Vagina (tissue), 2 donors: ENCODE measurements at regions not wholly inside any gene's neighbourhood (a gene's known extent, or its start where the extent isn't known, plus 50 kb on each side); places are given as distances from the start of the nearest gene placed in this dataset.

Experiments
- DNase-seq, 2 donors: peaks; one replicate each; pipeline ENCODE4 v3.0.0-alpha.2; 2017; ENCODE audit errors: extremely low spot score in 2 of 2
- H3K27ac ChIP-seq: fragments of 200-600 bp; sonication (generic); one replicate; pipeline ENCODE4 v1.5.1; 2019
- H3K27me3 ChIP-seq: fragments of 200-600 bp; sonication (generic); one replicate; pipeline ENCODE4 v1.5.1; 2019
- H3K36me3 ChIP-seq, 2 donors: fragments of 200-600 bp; sonication (generic); one replicate each; pipeline ENCODE4 v1.5.1; 2017 to 2019
- H3K4me1 ChIP-seq: fragments of 200-600 bp; sonication (generic); one replicate; pipeline ENCODE4 v1.5.1; 2019
- H3K4me3 ChIP-seq, 2 donors: fragments of 200-600 bp; sonication (generic); 1 replicate in 1 of 2; 2 replicates in 1 of 2; pipeline ENCODE4 v1.5.1; 2016 to 2019
- H3K9me3 ChIP-seq: fragments of 200-600 bp; sonication (generic); one replicate; pipeline ENCODE4 v1.5.1; 2019
- CTCF ChIP-seq, 3 experiments: fragments of 450-650 bp in 2 of 3; fragments of 200-600 bp in 1 of 3; sonication (generic) in 1 of 3; IDR thresholded peaks; one replicate each; pipeline ENCODE4 v1.5.1; 2017 to 2019; ENCODE audit warnings: antibody characterized with exemption in 3 of 3, mild to moderate bottlenecking in 2 of 3, moderate library complexity in 2 of 3
- POLR2A ChIP-seq, 2 donors: fragments of 450-650 bp; IDR thresholded peaks; one replicate each; pipeline ENCODE4 v1.6.1; 2017; ENCODE audit warnings: antibody characterized with exemption in 2 of 2, mild to moderate bottlenecking in 2 of 2, moderate library complexity in 2 of 2
- POLR2AphosphoS5 ChIP-seq, 2 donors: sonication (generic); formaldehyde crosslinking; IDR thresholded peaks; one replicate each; pipeline ENCODE4 v1.9.0; 2017; ENCODE audit warnings: antibody characterized with exemption in 2 of 2, mild to moderate bottlenecking in 2 of 2, low read depth in 1 of 2; ENCODE audit not compliant: insufficient read depth in 1 of 2
- intact Hi-C: fragments of 100-400 bp; cut with DNase I; formaldehyde crosslinking; loops from one replicate; pipeline ENCODE4 v1.15.1; 2023

GRCh38 chr9:93898026-93898425 is 57.1 kb downstream of the BARX1 start:
- DNase-seq, result no peak
- Histone ChIP-seq H3K36me3 (no peaks in the 10 kb centered on the region), H3K27ac (no peak overlapping the region), H3K27me3 (no peaks in the 10 kb centered on the region), H3K9me3 (no peaks in the 10 kb centered on the region), H3K4me1 (no peaks in the 10 kb centered on the region), H3K4me3 (no peak overlapping the region)
- no peak for TF ChIP-seq CTCF (IDR thresholded peaks at IDR 0.05)
- TF ChIP-seq POLR2A (IDR thresholded peaks at IDR 0.05), result no peak
- TF ChIP-seq POLR2AphosphoS5 (IDR thresholded peaks at IDR 0.05; ENCODE audit: insufficient read depth in 1 of 2, low read depth in 1 of 2), result no peak
- intact Hi-C loops, result no loop called here

- Histone ChIP-seq H3K27me3 (no peaks in the 10 kb centered on the region), H3K36me3 (no peaks in the 10 kb centered on the region), H3K4me1 (no peaks in the 10 kb centered on the region), H3K9me3 (no peaks in the 10 kb centered on the region), H3K27ac (no peak overlapping the region), H3K4me3 (no peak overlapping the region)
- peak; percentile 52 to 93 for DNase-seq
- intact Hi-C loops, result no loop called here
- TF ChIP-seq POLR2AphosphoS5 (IDR thresholded peaks at IDR 0.05; ENCODE audit: insufficient read depth in 1 of 2, low read depth in 1 of 2) (no peak), POLR2A (IDR thresholded peaks at IDR 0.05) (no peak), CTCF (IDR thresholded peaks at IDR 0.05) (no peak)
These were observed 57.8 kb downstream of the BARX1 start for GRCh38 chr9:93897075-93897970.

GRCh38 chr9:93896496-93897033 is 58.6 kb downstream of the BARX1 start:
- Histone ChIP-seq H3K4me3 (no peak overlapping the region), H3K27me3 (no peaks in the 10 kb centered on the region), H3K36me3 (no peaks in the 10 kb centered on the region), H3K4me1 (no peaks in the 10 kb centered on the region), H3K27ac (no peak overlapping the region), H3K9me3 (no peaks in the 10 kb centered on the region)
- peak; percentile 69 to 85 for DNase-seq
- intact Hi-C loops, result no loop called here
- TF ChIP-seq POLR2AphosphoS5 (IDR thresholded peaks at IDR 0.05; ENCODE audit: insufficient read depth in 1 of 2, low read depth in 1 of 2) (no peak), CTCF (IDR thresholded peaks at IDR 0.05) (no peak), POLR2A (IDR thresholded peaks at IDR 0.05) (no peak)

- no peaks in the 10 kb centered on the region for H3K27me3 ChIP-seq
- H3K4me1 ChIP-seq, result no peaks in the 10 kb centered on the region
- intact Hi-C loops, result no loop called here
- no peaks in the 10 kb centered on the region for H3K36me3 ChIP-seq
- H3K9me3 ChIP-seq, result no peaks in the 10 kb centered on the region
- peak in 1 of 2 donors; percentile 60 for DNase-seq
- TF ChIP-seq POLR2A (IDR thresholded peaks at IDR 0.05) (no peak), POLR2AphosphoS5 (IDR thresholded peaks at IDR 0.05; ENCODE audit: insufficient read depth in 1 of 2, low read depth in 1 of 2) (no peak), CTCF (IDR thresholded peaks at IDR 0.05) (no peak)
- H3K27ac ChIP-seq, result no peak overlapping the region
- no peak overlapping the region for H3K4me3 ChIP-seq
These were observed 59.1 kb downstream of the BARX1 start for GRCh38 chr9:93896093-93896492.

GRCh38 chr9:93895535-93895934 is 59.6 kb downstream of the BARX1 start:
- no peak overlapping the region for H3K27ac ChIP-seq
- TF ChIP-seq POLR2AphosphoS5 (IDR thresholded peaks at IDR 0.05; ENCODE audit: insufficient read depth in 1 of 2, low read depth in 1 of 2) (no peak), CTCF (IDR thresholded peaks at IDR 0.05) (no peak), POLR2A (IDR thresholded peaks at IDR 0.05) (no peak)
- H3K4me3 ChIP-seq, result no peak overlapping the region
- H3K27me3 ChIP-seq, result no peaks in the 10 kb centered on the region
- intact Hi-C loops, result no loop called here
- DNase-seq, result peak in 1 of 2 donors; percentile 27
- H3K4me1 ChIP-seq, result no peaks in the 10 kb centered on the region
- no peaks in the 10 kb centered on the region for H3K9me3 ChIP-seq
- no peaks in the 10 kb centered on the region for H3K36me3 ChIP-seq
